SK-N-MC (cell line): ENCODE measurements at regions not wholly inside any gene's neighbourhood (a gene's known extent, or its start where the extent isn't known, plus 50 kb on each side); places are given as distances from the start of the nearest gene placed in this dataset.

Experiments
- EZH2 ChIP-seq: fragments of 200-600 bp; sonication (generic); IDR thresholded peaks from one replicate; pipeline ENCODE4 v1.6.1; 2017; ENCODE audit warnings: antibody characterized with exemption
- POLR2AphosphoS5 ChIP-seq: IDR thresholded peaks from 2 replicates; pipeline ENCODE4 v1.6.1; 2012; ENCODE audit warnings: mild to moderate bottlenecking, low read depth, low read length, borderline replicate concordance

DNA sequence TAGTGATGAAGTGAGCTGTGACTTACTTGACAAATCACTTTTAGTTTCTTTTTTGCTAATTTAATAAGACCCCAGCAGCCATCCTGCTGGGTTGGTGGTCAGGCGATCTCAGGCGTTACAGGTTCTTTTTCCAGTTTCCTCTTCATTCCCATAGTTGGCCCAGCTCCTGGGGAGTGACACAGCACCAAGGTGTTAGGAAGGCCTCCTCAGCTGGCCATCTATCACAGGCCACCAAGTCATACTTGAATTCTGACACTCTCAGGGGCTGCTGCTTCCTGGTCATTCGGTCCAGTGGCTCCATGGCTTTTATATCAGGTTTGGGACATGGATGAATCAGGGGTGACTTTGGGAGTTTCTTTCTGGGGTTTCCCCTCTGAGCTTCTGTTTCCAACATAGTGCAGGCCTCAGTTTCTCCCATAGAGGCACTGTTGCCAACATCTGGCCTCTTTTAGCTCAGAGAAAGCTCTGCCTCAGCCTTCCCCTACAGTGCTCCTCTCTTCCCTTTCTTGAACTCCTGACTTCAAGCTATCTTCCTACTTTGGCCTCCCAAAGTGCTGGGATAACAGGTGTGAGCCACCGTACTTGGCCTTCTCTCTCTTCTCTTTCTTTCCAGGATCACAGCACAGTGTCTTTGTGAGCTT lies 211.8 kb downstream of the NR2F2 start:
- no peak for TF ChIP-seq POLR2AphosphoS5
- TF ChIP-seq EZH2: no peak
